IMR-90 (cell line): ENCODE measurements at regions not wholly inside any gene's neighbourhood (a gene's known extent, or its start where the extent isn't known, plus 50 kb on each side); places are given as distances from the start of the nearest gene placed in this dataset.

Experiments used
- ATAC-seq: fragments of 200-7000 bp; cut with Tn5 transposase; 2 replicates; pipeline ENCODE4 v1.9.1; 2020; ENCODE audit warnings: low read depth, mild to moderate bottlenecking, moderate library complexity
- BruUV-seq: library from RNA; stranded (reverse); fragments of 400-500 nt; replicated peaks from 2 replicates; lab custom pipeline; 2021; lab: Mats Ljungman, UMichigan
- CTCF ChIA-PET: fragments of 300-600 bp; formaldehyde crosslinking; extraction: SDS; loops from one replicate; lab custom pipeline; 2021; ENCODE audit warnings: antibody characterized with exemption; lab: Yijun Ruan, JAX
- POLR2A ChIA-PET: fragments of 300-600 bp; sonication (Branson Sonifier 250); formaldehyde crosslinking; loops from one replicate; lab custom pipeline; 2022; ENCODE audit warnings: antibody characterized with exemption; ENCODE audit not compliant: unreplicated experiment; lab: Charles Lee
- DNase-seq: peaks from one replicate; pipeline ENCODE4 v3.0.0; 2013
- H2AFZ ChIP-seq: replicated peaks from 2 replicates; pipeline ENCODE3; 2013; ENCODE audit warnings: low read length, mild to moderate bottlenecking; ENCODE audit not compliant: poor library complexity
- H2AK5ac ChIP-seq: 2 replicates; pipeline ENCODE4 v1.6.1; 2013; ENCODE audit warnings: low read depth, low read length, inconsistent platforms
- H2AK9ac ChIP-seq: replicated peaks from 2 replicates; pipeline ENCODE3; 2013; ENCODE audit warnings: mild to moderate bottlenecking, low read depth, low read length, moderate library complexity; ENCODE audit not compliant: poor library complexity
- H2BK120ac ChIP-seq: 2 replicates; pipeline ENCODE4 v1.6.1; 2013; ENCODE audit warnings: low read depth, low read length, inconsistent platforms
- H2BK15ac ChIP-seq: 3 replicates; pipeline ENCODE4 v1.6.1; 2013; ENCODE audit warnings: low read depth, low read length, inconsistent platforms
- H2BK20ac ChIP-seq: 2 replicates; pipeline ENCODE4 v1.6.1; 2013; ENCODE audit warnings: low read depth, mild to moderate bottlenecking, inconsistent platforms, low read length, moderate library complexity
- H2BK5ac ChIP-seq: 2 replicates; pipeline ENCODE4 v1.6.1; 2013; ENCODE audit warnings: mild to moderate bottlenecking, low read depth, low read length, inconsistent platforms; ENCODE audit not compliant: poor library complexity, severe bottlenecking
- H3K14ac ChIP-seq: replicated peaks from 2 replicates; pipeline ENCODE4 v1.6.1; 2013; ENCODE audit warnings: low read depth, low read length, inconsistent platforms
- H3K18ac ChIP-seq: 2 replicates; pipeline ENCODE4 v1.6.1; 2013; ENCODE audit warnings: low read depth, low read length, control low read depth
- H3K23ac ChIP-seq: 2 replicates; pipeline ENCODE4 v1.6.1; 2013; ENCODE audit warnings: low read depth, low read length, inconsistent platforms
- H3K27ac ChIP-seq: 2 replicates; pipeline ENCODE4 v1.5.1; 2013; ENCODE audit warnings: mild to moderate bottlenecking, control low read depth, low read length; ENCODE audit not compliant: insufficient read depth
- H3K27me3 ChIP-seq: 2 replicates; pipeline ENCODE4 v1.6.1; 2013; ENCODE audit warnings: low read length; ENCODE audit not compliant: control insufficient read depth, insufficient read depth
- H3K36me3 ChIP-seq: 2 replicates; pipeline ENCODE4 v1.6.1; 2013; ENCODE audit warnings: low read length, mixed read lengths; ENCODE audit not compliant: control insufficient read depth, insufficient read depth
- H3K4ac ChIP-seq: 2 replicates; pipeline ENCODE4 v1.6.1; 2013; ENCODE audit warnings: low read depth, low read length, inconsistent platforms
- H3K4me1 ChIP-seq: 2 replicates; pipeline ENCODE4 v1.6.1; 2013; ENCODE audit warnings: low read length, mixed read lengths; ENCODE audit not compliant: control insufficient read depth, insufficient read depth
- H3K4me2 ChIP-seq: 2 replicates; pipeline ENCODE4 v1.6.1; 2013; ENCODE audit warnings: low read depth, mild to moderate bottlenecking, control low read depth, low read length, moderate library complexity
- H3K4me3 ChIP-seq: 2 replicates; pipeline ENCODE4 v1.5.1; 2013; ENCODE audit warnings: low read depth, mild to moderate bottlenecking, control low read depth, low read length, moderate library complexity; ENCODE audit not compliant: insufficient read depth
- H3K56ac ChIP-seq: 2 replicates; pipeline ENCODE4 v1.6.1; 2013; ENCODE audit warnings: low read length, inconsistent platforms; ENCODE audit not compliant: insufficient read depth; ENCODE audit errors: extremely low read depth
- H3K79me1 ChIP-seq, 2 experiments: 2 replicates each; pipeline ENCODE4 v1.6.1; 2013; ENCODE audit warnings: low read length in 2 of 2, inconsistent platforms in 1 of 2, low read depth in 1 of 2
- H3K9ac ChIP-seq: 2 replicates; pipeline ENCODE4 v1.6.1; 2013; ENCODE audit warnings: low read depth, low read length, control low read depth
- H3K9me1 ChIP-seq: 2 replicates; pipeline ENCODE4 v1.6.1; 2013; ENCODE audit warnings: low read length, inconsistent platforms; ENCODE audit not compliant: insufficient read depth
- H3K9me3 ChIP-seq: 2 replicates; pipeline ENCODE4 v1.6.1; 2013; ENCODE audit warnings: low read length; ENCODE audit not compliant: control insufficient read depth, insufficient read depth
- H4K20me1 ChIP-seq: 2 replicates; pipeline ENCODE4 v1.6.1; 2013; ENCODE audit warnings: low read length, inconsistent platforms; ENCODE audit not compliant: insufficient read depth
- H4K5ac ChIP-seq: 2 replicates; pipeline ENCODE4 v1.6.1; 2013; ENCODE audit warnings: mild to moderate bottlenecking, low read depth, low read length, control low read depth
- H4K8ac ChIP-seq, 2 experiments: 2 replicates each; pipeline ENCODE4 v1.6.1; 2013; ENCODE audit warnings: low read depth in 2 of 2, low read length in 2 of 2, control low read depth in 1 of 2, inconsistent platforms in 1 of 2
- H4K91ac ChIP-seq: 2 replicates; pipeline ENCODE4 v1.6.1; 2013; ENCODE audit warnings: low read depth, low read length, inconsistent platforms; ENCODE audit not compliant: insufficient read depth
- BHLHE40 ChIP-seq: fragments of 150-350 bp; IDR thresholded peaks from 2 replicates; pipeline ENCODE4 v1.6.1; 2016; ENCODE audit warnings: mild to moderate bottlenecking, low read depth, low read length
- CEBPB ChIP-seq: IDR thresholded peaks from 2 replicates; pipeline ENCODE4 v1.6.1; 2012; ENCODE audit warnings: low read depth, low read length, improper control_type of control experiment
- CHD1 ChIP-seq: IDR thresholded peaks from 2 replicates; pipeline ENCODE4 v1.6.1; 2012; ENCODE audit warnings: low read depth, low read length, improper control_type of control experiment
- CTCF ChIP-seq: conservative IDR thresholded peaks from 2 replicates; pipeline ENCODE4 v1.5.1; 2012; ENCODE audit warnings: mild to moderate bottlenecking, low read depth, low read length, improper control_type of control experiment
- ELK1 ChIP-seq: fragments of 150-350 bp; IDR thresholded peaks from 2 replicates; pipeline ENCODE4 v1.6.1; 2016; ENCODE audit warnings: low read depth, mild to moderate bottlenecking, low read length, moderate library complexity, borderline replicate concordance
- FOS ChIP-seq: fragments of 150-350 bp; IDR thresholded peaks from 2 replicates; pipeline ENCODE4 v1.6.1; 2016; ENCODE audit warnings: low read depth, low read length
- MAFK ChIP-seq: IDR thresholded peaks from 2 replicates; pipeline ENCODE4 v1.6.1; 2012; ENCODE audit warnings: low read depth, low read length, improper control_type of control experiment
- MAZ ChIP-seq: IDR thresholded peaks from 2 replicates; pipeline ENCODE4 v1.6.1; 2012; ENCODE audit warnings: low read depth, mild to moderate bottlenecking, low read length, improper control_type of control experiment, moderate library complexity, borderline replicate concordance
- MXI1 ChIP-seq: IDR thresholded peaks from 2 replicates; pipeline ENCODE4 v1.6.1; 2012; ENCODE audit warnings: low read depth, mild to moderate bottlenecking, low read length, moderate library complexity, borderline replicate concordance
- NFE2L2 ChIP-seq: fragments of 150-350 bp; IDR thresholded peaks from 2 replicates; pipeline ENCODE4 v1.6.1; 2016; ENCODE audit warnings: low read depth, mild to moderate bottlenecking, low read length
- POLR2A ChIP-seq: IDR thresholded peaks from 2 replicates; pipeline ENCODE4 v1.6.1; 2012; ENCODE audit warnings: mild to moderate bottlenecking, low read depth, low read length
- RAD21 ChIP-seq: IDR thresholded peaks from 2 replicates; pipeline ENCODE4 v1.6.1; 2012; ENCODE audit warnings: low read length, improper control_type of control experiment
- RCOR1 ChIP-seq: IDR thresholded peaks from 2 replicates; pipeline ENCODE4 v1.6.1; 2012; ENCODE audit warnings: mild to moderate bottlenecking, low read length, improper control_type of control experiment; ENCODE audit not compliant: insufficient replicate concordance
- RFX5 ChIP-seq: IDR thresholded peaks from 2 replicates; pipeline ENCODE4 v1.8.0; 2012; ENCODE audit warnings: low read depth, mild to moderate bottlenecking, low read length, moderate library complexity
- SMC3 ChIP-seq: fragments of 150-350 bp; IDR thresholded peaks from 2 replicates; pipeline ENCODE4 v1.6.1; 2016; ENCODE audit warnings: low read depth, mild to moderate bottlenecking, antibody characterized with exemption, low read length, moderate library complexity
- USF2 ChIP-seq: fragments of 150-350 bp; IDR thresholded peaks from 2 replicates; pipeline ENCODE4 v1.6.1; 2017; ENCODE audit warnings: mild to moderate bottlenecking, antibody characterized with exemption, low read length, low read depth
- WGBS, 2 experiments: methylation state at CpG; one replicate each; pipeline versions ENCODE4 v1.1.5 to v1.1.7; 2013; ENCODE audit warnings: missing lambda C conversion rate in 2 of 2; ENCODE audit not compliant: insufficient read length in 1 of 2; ENCODE audit errors: extremely low coverage in 2 of 2; 5-methylcytosine and 5-hydroxymethylcytosine counted together
- dilution Hi-C: fragments of 300-500 bp; cut with HindIII; formaldehyde crosslinking; loops from one replicate; pipeline ENCODE4 v1.14.3; 2018; ENCODE audit warnings: low sequenced_read_pairs; ENCODE audit not compliant: unreplicated experiment
- in situ Hi-C: fragments of 300-500 bp; cut with MboI; formaldehyde crosslinking; loops from 3 replicates; pipeline ENCODE4 v1.14.3; 2019; ENCODE audit warnings: low sequenced_read_pairs, inconsistent platforms, mixed read lengths
- intact Hi-C: fragments of 100-400 bp; cut with micrococcal nuclease; formaldehyde crosslinking; loops from 2 replicates; pipeline ENCODE4 v1.10.0; 2022

GRCh38 chr20:56868746-56869145 lies 239.6 kb downstream of the TFAP2C start:
- no peak overlapping the region for H2BK15ac ChIP-seq
- no peak overlapping the region for H4K8ac ChIP-seq
- DNase-seq (no peak), ATAC-seq (no peak)
- POLR2A ChIA-PET, result no interaction called here
- H3K9ac ChIP-seq, result no peak overlapping the region
- TF ChIP-seq NFE2L2 (no peak), BHLHE40 (no peak), POLR2A (no peak), CHD1 (no peak), RAD21 (no peak), SMC3 (no peak), RCOR1 (no peak), RFX5 (no peak), CTCF (no peak), CEBPB (no peak), MAFK (no peak), ELK1 (no peak), MXI1 (no peak), FOS (no peak), MAZ (no peak), USF2 (no peak)
- no peak overlapping the region for H3K14ac ChIP-seq
- H3K4me1 ChIP-seq, result no peaks in the 10 kb centered on the region
- H3K79me1 ChIP-seq, result no peaks in the 10 kb centered on the region
- no peak overlapping the region for H2AFZ ChIP-seq
- H2BK5ac ChIP-seq, result no peak overlapping the region
- H3K9me1 ChIP-seq, result no peaks in the 10 kb centered on the region
- H2AK9ac ChIP-seq, result no peak overlapping the region
- H3K4ac ChIP-seq, result no peak overlapping the region
- H4K20me1 ChIP-seq, result no peaks in the 10 kb centered on the region
- H3K4me2 ChIP-seq, result no peak overlapping the region
- no peak overlapping the region for H3K27ac ChIP-seq
- H3K56ac ChIP-seq, result no peak overlapping the region
- dilution Hi-C loops (no loop called here), intact Hi-C loops (no loop called here), in situ Hi-C loops (no loop called here)
- no peak overlapping the region for H2BK20ac ChIP-seq
- H3K18ac ChIP-seq, result no peak overlapping the region
- H4K91ac ChIP-seq, result no peak overlapping the region
- H3K4me3 ChIP-seq, result no peak overlapping the region
- BruUV-seq, result no TSS peak
- H4K5ac ChIP-seq, result no peak overlapping the region
- no peak overlapping the region for H2AK5ac ChIP-seq
- H2BK120ac ChIP-seq, result no peak overlapping the region
- peaks cover 5% of the 10 kb centered on the region for H3K27me3 ChIP-seq
- H3K9me3 ChIP-seq, result no peaks in the 10 kb centered on the region
- no peaks in the 10 kb centered on the region for H3K36me3 ChIP-seq
- no peak overlapping the region for H3K23ac ChIP-seq
- CTCF ChIA-PET, result no interaction called here
- WGBS, 2 experiments, result 39% methylated on average over 2 of the region's 4 CpGs; no CpG with 5 or more reads in 1 of the 2 experiments
